ENCODE measurements at regions not wholly inside any gene's neighbourhood (a gene's known extent, or its start where the extent isn't known, plus 50 kb on each side); places are given as distances from the start of the nearest gene placed in this dataset.

DNA sequence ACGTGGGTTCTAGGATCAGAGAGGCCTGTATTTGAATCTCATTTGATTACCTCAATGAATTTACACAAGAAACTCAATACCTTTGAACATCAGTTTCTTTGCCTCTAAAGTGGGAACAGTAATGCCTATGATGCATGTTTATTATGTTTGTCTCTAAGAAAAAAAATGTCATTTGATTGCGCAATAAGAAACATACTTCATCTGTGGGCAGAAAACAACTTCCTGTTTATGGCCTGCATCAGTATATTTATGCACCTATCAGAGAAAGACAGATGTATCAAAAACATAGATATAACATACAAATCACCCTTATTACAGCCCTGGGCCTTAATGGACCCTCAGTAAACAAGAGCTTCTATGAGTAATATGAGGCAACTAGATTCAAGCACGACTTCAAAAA, 516.4 kb upstream of the ARID1B start:
- TF ChIP-seq, protein P1, sequence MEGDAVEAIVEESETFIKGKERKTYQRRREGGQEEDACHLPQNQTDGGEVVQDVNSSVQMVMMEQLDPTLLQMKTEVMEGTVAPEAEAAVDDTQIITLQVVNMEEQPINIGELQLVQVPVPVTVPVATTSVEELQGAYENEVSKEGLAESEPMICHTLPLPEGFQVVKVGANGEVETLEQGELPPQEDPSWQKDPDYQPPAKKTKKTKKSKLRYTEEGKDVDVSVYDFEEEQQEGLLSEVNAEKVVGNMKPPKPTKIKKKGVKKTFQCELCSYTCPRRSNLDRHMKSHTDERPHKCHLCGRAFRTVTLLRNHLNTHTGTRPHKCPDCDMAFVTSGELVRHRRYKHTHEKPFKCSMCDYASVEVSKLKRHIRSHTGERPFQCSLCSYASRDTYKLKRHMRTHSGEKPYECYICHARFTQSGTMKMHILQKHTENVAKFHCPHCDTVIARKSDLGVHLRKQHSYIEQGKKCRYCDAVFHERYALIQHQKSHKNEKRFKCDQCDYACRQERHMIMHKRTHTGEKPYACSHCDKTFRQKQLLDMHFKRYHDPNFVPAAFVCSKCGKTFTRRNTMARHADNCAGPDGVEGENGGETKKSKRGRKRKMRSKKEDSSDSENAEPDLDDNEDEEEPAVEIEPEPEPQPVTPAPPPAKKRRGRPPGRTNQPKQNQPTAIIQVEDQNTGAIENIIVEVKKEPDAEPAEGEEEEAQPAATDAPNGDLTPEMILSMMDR (IDR thresholded peaks at IDR 0.05; ENCODE audit: low read depth, low read length), result no peak
- no peak for TF ChIP-seq EZH2phosphoT487 (IDR thresholded peaks at IDR 0.05; ENCODE audit: low read depth)
